ENCODE measurements at regions not wholly inside any gene's neighbourhood (a gene's known extent, or its start where the extent isn't known, plus 50 kb on each side); places are given as distances from the start of the nearest gene placed in this dataset.

DNA sequence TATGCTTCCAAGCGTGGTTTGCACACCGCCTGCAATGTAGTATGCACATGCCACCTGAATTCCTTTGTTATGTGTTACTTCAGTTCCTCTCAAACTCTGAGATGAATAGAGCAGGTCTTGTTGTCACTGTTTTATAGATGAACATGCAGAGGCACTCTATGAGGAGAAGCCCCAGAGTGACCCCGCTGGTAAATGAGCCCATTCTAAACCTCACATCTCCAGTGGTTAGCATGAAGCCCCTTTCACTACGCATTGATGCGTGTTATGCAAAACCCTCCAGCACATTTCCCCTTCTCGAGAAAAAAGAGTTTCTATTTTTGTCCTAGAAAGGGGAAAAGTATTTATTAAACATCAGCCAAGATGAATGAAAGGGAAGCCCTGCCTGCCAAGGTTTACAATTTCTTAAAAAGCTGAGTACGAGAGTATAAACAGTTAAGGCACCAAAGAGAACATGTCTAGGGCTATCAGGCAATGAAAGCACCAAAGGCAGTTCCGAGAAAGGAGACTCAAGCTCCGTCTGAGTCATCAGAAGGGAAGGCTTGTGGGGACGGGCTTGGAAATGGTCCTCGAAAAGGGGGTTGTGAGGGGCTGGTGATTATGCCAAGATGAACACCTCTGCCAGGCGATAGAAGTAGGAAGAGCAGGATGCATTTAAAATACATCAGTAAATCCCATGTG, 58.7 kb upstream of the PFKP start:
- TF ChIP-seq RAD21 (IDR thresholded peaks at IDR 0.05; ENCODE audit: low read length) (no peak), RFX5 (IDR thresholded peaks at IDR 0.05; ENCODE audit: low read depth, low read length) (no peak), POLR2A (IDR thresholded peaks at IDR 0.05; ENCODE audit: low read depth, low read length) (no peak), RCOR1 (IDR thresholded peaks at IDR 0.05; ENCODE audit: insufficient replicate concordance, low read length) (no peak), MAZ (IDR thresholded peaks at IDR 0.05; ENCODE audit: borderline replicate concordance, low read depth, low read length) (no peak), MAFK (IDR thresholded peaks at IDR 0.05; ENCODE audit: low read depth, low read length) (no peak), SMC3 (IDR thresholded peaks at IDR 0.05; ENCODE audit: low read depth, low read length) (no peak), MXI1 (IDR thresholded peaks at IDR 0.05; ENCODE audit: borderline replicate concordance, low read depth, low read length) (no peak), CEBPB (IDR thresholded peaks at IDR 0.05; ENCODE audit: low read depth, low read length) (no peak)
- TF ChIP-seq, protein P1, sequence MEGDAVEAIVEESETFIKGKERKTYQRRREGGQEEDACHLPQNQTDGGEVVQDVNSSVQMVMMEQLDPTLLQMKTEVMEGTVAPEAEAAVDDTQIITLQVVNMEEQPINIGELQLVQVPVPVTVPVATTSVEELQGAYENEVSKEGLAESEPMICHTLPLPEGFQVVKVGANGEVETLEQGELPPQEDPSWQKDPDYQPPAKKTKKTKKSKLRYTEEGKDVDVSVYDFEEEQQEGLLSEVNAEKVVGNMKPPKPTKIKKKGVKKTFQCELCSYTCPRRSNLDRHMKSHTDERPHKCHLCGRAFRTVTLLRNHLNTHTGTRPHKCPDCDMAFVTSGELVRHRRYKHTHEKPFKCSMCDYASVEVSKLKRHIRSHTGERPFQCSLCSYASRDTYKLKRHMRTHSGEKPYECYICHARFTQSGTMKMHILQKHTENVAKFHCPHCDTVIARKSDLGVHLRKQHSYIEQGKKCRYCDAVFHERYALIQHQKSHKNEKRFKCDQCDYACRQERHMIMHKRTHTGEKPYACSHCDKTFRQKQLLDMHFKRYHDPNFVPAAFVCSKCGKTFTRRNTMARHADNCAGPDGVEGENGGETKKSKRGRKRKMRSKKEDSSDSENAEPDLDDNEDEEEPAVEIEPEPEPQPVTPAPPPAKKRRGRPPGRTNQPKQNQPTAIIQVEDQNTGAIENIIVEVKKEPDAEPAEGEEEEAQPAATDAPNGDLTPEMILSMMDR (conservative IDR thresholded peaks at IDR 0.05; ENCODE audit: low read depth, low read length): no peak
- TF ChIP-seq, protein P2, sequence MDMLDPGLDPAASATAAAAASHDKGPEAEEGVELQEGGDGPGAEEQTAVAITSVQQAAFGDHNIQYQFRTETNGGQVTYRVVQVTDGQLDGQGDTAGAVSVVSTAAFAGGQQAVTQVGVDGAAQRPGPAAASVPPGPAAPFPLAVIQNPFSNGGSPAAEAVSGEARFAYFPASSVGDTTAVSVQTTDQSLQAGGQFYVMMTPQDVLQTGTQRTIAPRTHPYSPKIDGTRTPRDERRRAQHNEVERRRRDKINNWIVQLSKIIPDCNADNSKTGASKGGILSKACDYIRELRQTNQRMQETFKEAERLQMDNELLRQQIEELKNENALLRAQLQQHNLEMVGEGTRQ (IDR thresholded peaks at IDR 0.05; ENCODE audit: low read depth, low read length): no peak
